ENCODE measurements at regions not wholly inside any gene's neighbourhood (a gene's known extent, or its start where the extent isn't known, plus 50 kb on each side); places are given as distances from the start of the nearest gene placed in this dataset.

GRCh38 chr11:11710556-11710955 lies 88.8 kb upstream of the GALNT18 start:
- CTCF ChIA-PET = interaction anchor here (1.3 kb wide), 1 partner anchor 255 kb away, joined by 3 read pairs; no protein-coding TSS in a partner anchor
- Mint-ChIP-seq H3K4me3 (no peak overlapping the region), H3K27ac (no peak overlapping the region), H3K9me3 (peaks cover under 1% of the 10 kb centered on the region), H3K4me1 (ENCODE audit: low read depth) (no peaks in the 10 kb centered on the region), H3K36me3 (ENCODE audit: low read depth) (peaks cover 1% of the 10 kb centered on the region), H3K27me3 (peaks cover 6% of the 10 kb centered on the region)
- ATAC-seq = no peak
- TF ChIP-seq CTCF (IDR thresholded peaks at IDR 0.05) = no peak
- DNase-seq = no peak
- POLR2A ChIA-PET = no interaction called here
- intact Hi-C loops (cut with micrococcal nuclease) = no loop called here

- ChIA-PET CTCF (interaction anchor here (1.3 kb wide), 1 partner anchor 255 kb away, joined by 3 read pairs; no protein-coding TSS in a partner anchor), POLR2A (no interaction called here)
- no peak for TF ChIP-seq CTCF (IDR thresholded peaks at IDR 0.05)
- intact Hi-C loops (cut with micrococcal nuclease) = no loop called here
- H3K4me1 Mint-ChIP-seq (ENCODE audit: low read depth) = no peaks in the 10 kb centered on the region
- H3K4me3 Mint-ChIP-seq = no peak overlapping the region
- ATAC-seq = no peak
- H3K9me3 Mint-ChIP-seq = no peaks in the 10 kb centered on the region
- H3K27ac Mint-ChIP-seq = no peak overlapping the region
- no peaks in the 10 kb centered on the region for H3K36me3 Mint-ChIP-seq (ENCODE audit: low read depth)
- H3K27me3 Mint-ChIP-seq = peaks cover 6% of the 10 kb centered on the region
- no peak for DNase-seq
Observed at GRCh38 chr11:11709447-11710239, 87.8 kb upstream of the GALNT18 start.

GRCh38 chr11:11708256-11708655 lies 86.5 kb upstream of the GALNT18 start:
- H3K27ac Mint-ChIP-seq = no peak overlapping the region
- H3K27me3 Mint-ChIP-seq = peaks cover 8% of the 10 kb centered on the region
- DNase-seq = no peak
- no peaks in the 10 kb centered on the region for H3K4me1 Mint-ChIP-seq (ENCODE audit: low read depth)
- ATAC-seq = no peak
- no peak for TF ChIP-seq CTCF (IDR thresholded peaks at IDR 0.05)
- H3K9me3 Mint-ChIP-seq = no peaks in the 10 kb centered on the region
- ChIA-PET CTCF (no interaction called here), POLR2A (no interaction called here)
- H3K4me3 Mint-ChIP-seq = no peak overlapping the region
- intact Hi-C loops (cut with micrococcal nuclease) = no loop called here
- no peaks in the 10 kb centered on the region for H3K36me3 Mint-ChIP-seq (ENCODE audit: low read depth)

GRCh38 chr11:11706028-11706427 lies 84.2 kb upstream of the GALNT18 start:
- H3K4me1 Mint-ChIP-seq (ENCODE audit: low read depth) = no peaks in the 10 kb centered on the region
- intact Hi-C loops (cut with micrococcal nuclease) = no loop called here
- H3K27me3 Mint-ChIP-seq = peaks cover 10% of the 10 kb centered on the region
- no peak overlapping the region for H3K27ac Mint-ChIP-seq
- no peak for TF ChIP-seq CTCF (IDR thresholded peaks at IDR 0.05)
- ATAC-seq (no peak), DNase-seq (no peak)
- H3K9me3 Mint-ChIP-seq = no peaks in the 10 kb centered on the region
- POLR2A ChIA-PET = no interaction called here
- CTCF ChIA-PET = interaction anchor here (1.2 kb wide), 1 partner anchor 93 kb away, joined by 3 read pairs; no protein-coding TSS in a partner anchor
- H3K4me3 Mint-ChIP-seq = no peak overlapping the region
- H3K36me3 Mint-ChIP-seq (ENCODE audit: low read depth) = no peaks in the 10 kb centered on the region

- DNase-seq (no peak), ATAC-seq (no peak)
- ChIA-PET POLR2A (no interaction called here), CTCF (no interaction called here)
- Mint-ChIP-seq H3K9me3 (no peaks in the 10 kb centered on the region), H3K36me3 (ENCODE audit: low read depth) (no peaks in the 10 kb centered on the region), H3K4me3 (no peak overlapping the region), H3K27me3 (peaks cover 10% of the 10 kb centered on the region), H3K27ac (no peak overlapping the region), H3K4me1 (ENCODE audit: low read depth) (no peaks in the 10 kb centered on the region)
- TF ChIP-seq CTCF (IDR thresholded peaks at IDR 0.05) = no peak
- intact Hi-C loops (cut with micrococcal nuclease) = no loop called here
Observed at GRCh38 chr11:11703885-11704284, 82.1 kb upstream of the GALNT18 start.

Data from activated CD8-positive, alpha-beta T cell treated with anti-CD3 and anti-CD28 coated beads for 36 hours (primary cell).